HEK293 (cell line): ENCODE measurements at regions not wholly inside any gene's neighbourhood (a gene's known extent, or its start where the extent isn't known, plus 50 kb on each side); places are given as distances from the start of the nearest gene placed in this dataset.

ENCODE experiments used
- CTCF ChIA-PET: fragments of 350-600 bp; formaldehyde crosslinking; extraction: SDS; loops from one replicate; lab custom pipeline; 2021; ENCODE audit warnings: antibody characterized with exemption; lab: Yijun Ruan, JAX
- POLR2A ChIA-PET: fragments of 300-600 bp; formaldehyde crosslinking; extraction: SDS; loops from one replicate; lab custom pipeline; 2020; ENCODE audit warnings: antibody characterized with exemption, inconsistent platforms; lab: Yijun Ruan, JAX
- H3K27ac ChIP-seq: fragments of 200-500 bp; sonication (Bioruptor generic); 2 replicates; pipeline ENCODE4 v1.5.1; 2014; ENCODE audit warnings: low read depth, low read length, control low read depth, inconsistent platforms; ENCODE audit errors: extremely low read depth
- H3K36me3 ChIP-seq, 2 experiments: fragments of 200-500 bp in 1 of 2; sonication (Bioruptor generic) in 1 of 2; 1 replicate in 1 of 2; 2 replicates in 1 of 2; pipeline ENCODE4 v1.5.1; 2014 to 2017; ENCODE audit warnings: inconsistent platforms in 2 of 2, low read length in 2 of 2; ENCODE audit not compliant: control insufficient read depth in 2 of 2, insufficient read depth in 1 of 2
- H3K4me1 ChIP-seq: fragments of 200-500 bp; sonication (Bioruptor generic); 2 replicates; pipeline ENCODE4 v1.5.1; 2014; ENCODE audit warnings: mild to moderate bottlenecking, low read length, inconsistent platforms; ENCODE audit not compliant: control insufficient read depth, insufficient read depth
- H3K4me3 ChIP-seq: 2 replicates; pipeline ENCODE4 v1.5.1; 2011; ENCODE audit warnings: low read depth, mild to moderate bottlenecking, control low read depth, low read length, moderate library complexity
- H3K9me3 ChIP-seq: fragments of 200-500 bp; sonication (Bioruptor generic); 2 replicates; pipeline ENCODE4 v1.5.1; 2014; ENCODE audit warnings: low read depth, low read length, inconsistent platforms; ENCODE audit not compliant: control insufficient read depth, insufficient read depth
- GFI1B ChIP-seq: fragments of 450-650 bp; formaldehyde crosslinking; IDR thresholded peaks from 2 replicates; pipeline ENCODE4 v1.5.1; 2016; ENCODE audit warnings: missing biosample characterization, missing genetic modification characterization
- GLI4 ChIP-seq: fragments of 450-650 bp; formaldehyde crosslinking; IDR thresholded peaks from 2 replicates; pipeline ENCODE4 v1.5.1; 2016; ENCODE audit warnings: missing biosample characterization, missing genetic modification characterization
- GLIS1 ChIP-seq: fragments of 450-650 bp; formaldehyde crosslinking; IDR thresholded peaks from 2 replicates; pipeline ENCODE4 v1.5.1; 2016; ENCODE audit warnings: missing biosample characterization, missing genetic modification characterization
- IKZF3 ChIP-seq: fragments of 450-650 bp; IDR thresholded peaks from 2 replicates; pipeline ENCODE4 v1.5.0; 2018; ENCODE audit warnings: missing biosample characterization, mild to moderate bottlenecking, missing genetic modification characterization, moderate library complexity
- SP2 ChIP-seq: fragments of 450-650 bp; formaldehyde crosslinking; IDR thresholded peaks from 2 replicates; pipeline ENCODE4 v1.5.1; 2016; ENCODE audit warnings: missing biosample characterization, missing genetic modification characterization
- TCF7L2 ChIP-seq: IDR thresholded peaks from 2 replicates; pipeline ENCODE4 v1.6.1; 2011; ENCODE audit warnings: low read depth, mild to moderate bottlenecking, inconsistent platforms, low read length, moderate library complexity, borderline replicate concordance
- ZBTB6 ChIP-seq: fragments of 450-650 bp; formaldehyde crosslinking; IDR thresholded peaks from 2 replicates; pipeline ENCODE4 v1.5.1; 2017; ENCODE audit warnings: missing biosample characterization, missing genetic modification characterization
- ZFP3 ChIP-seq: fragments of 450-650 bp; formaldehyde crosslinking; IDR thresholded peaks from 2 replicates; pipeline ENCODE4 v1.5.1; 2016; ENCODE audit warnings: low read depth, missing biosample characterization, missing genetic modification characterization
- ZFP69B ChIP-seq: fragments of 450-650 bp; formaldehyde crosslinking; IDR thresholded peaks from 2 replicates; pipeline ENCODE4 v1.5.1; 2016; ENCODE audit warnings: missing biosample characterization, missing genetic modification characterization
- ZNF148 ChIP-seq: fragments of 450-650 bp; formaldehyde crosslinking; IDR thresholded peaks from 2 replicates; pipeline ENCODE4 v1.5.0; 2017; ENCODE audit warnings: missing biosample characterization, missing genetic modification characterization, borderline replicate concordance
- ZNF175 ChIP-seq: fragments of 450-650 bp; formaldehyde crosslinking; IDR thresholded peaks from 2 replicates; pipeline ENCODE4 v1.5.1; 2016; ENCODE audit warnings: missing biosample characterization, missing genetic modification characterization
- ZNF18 ChIP-seq: fragments of 450-650 bp; formaldehyde crosslinking; IDR thresholded peaks from 2 replicates; pipeline ENCODE4 v1.5.1; 2016; ENCODE audit warnings: missing biosample characterization, missing genetic modification characterization
- ZNF184 ChIP-seq: fragments of 450-650 bp; IDR thresholded peaks from 2 replicates; pipeline ENCODE4 v1.5.1; 2018; ENCODE audit warnings: missing biosample characterization, mild to moderate bottlenecking, missing genetic modification characterization
- ZNF23 ChIP-seq: fragments of 450-650 bp; formaldehyde crosslinking; IDR thresholded peaks from 2 replicates; pipeline ENCODE4 v1.5.1; 2016; ENCODE audit warnings: missing biosample characterization, missing genetic modification characterization, borderline replicate concordance
- ZNF48 ChIP-seq: fragments of 450-650 bp; formaldehyde crosslinking; IDR thresholded peaks from 2 replicates; pipeline ENCODE4 v1.5.1; 2016; ENCODE audit warnings: missing biosample characterization, missing genetic modification characterization
- ZNF514 ChIP-seq: fragments of 450-650 bp; formaldehyde crosslinking; IDR thresholded peaks from 2 replicates; pipeline ENCODE4 v1.5.1; 2016; ENCODE audit warnings: missing biosample characterization, missing genetic modification characterization
- ZNF521 ChIP-seq: fragments of 450-650 bp; formaldehyde crosslinking; IDR thresholded peaks from 2 replicates; pipeline ENCODE4 v1.5.1; 2017; ENCODE audit warnings: missing biosample characterization, mild to moderate bottlenecking, missing genetic modification characterization
- ZNF585B ChIP-seq: fragments of 450-650 bp; formaldehyde crosslinking; IDR thresholded peaks from 2 replicates; pipeline ENCODE4 v1.5.1; 2016; ENCODE audit warnings: missing biosample characterization, missing genetic modification characterization
- ZNF596 ChIP-seq: fragments of 450-650 bp; IDR thresholded peaks from 2 replicates; pipeline ENCODE4 v1.5.0; 2018; ENCODE audit warnings: missing biosample characterization, mild to moderate bottlenecking, missing genetic modification characterization, moderate library complexity
- ZNF626 ChIP-seq: fragments of 450-650 bp; sonication (Bioruptor Pico); formaldehyde crosslinking; IDR thresholded peaks from 2 replicates; pipeline ENCODE4 v1.5.1; 2018; ENCODE audit warnings: missing biosample characterization, missing genetic modification characterization, inconsistent platforms
- ZNF629 ChIP-seq: fragments of 450-650 bp; formaldehyde crosslinking; IDR thresholded peaks from 2 replicates; pipeline ENCODE4 v1.5.1; 2017; ENCODE audit warnings: missing biosample characterization, missing genetic modification characterization
- ZNF664 ChIP-seq: fragments of 450-650 bp; formaldehyde crosslinking; IDR thresholded peaks from 2 replicates; pipeline ENCODE4 v1.5.1; 2016; ENCODE audit warnings: missing biosample characterization, missing genetic modification characterization
- ZNF670 ChIP-seq: fragments of 450-650 bp; formaldehyde crosslinking; IDR thresholded peaks from 2 replicates; pipeline ENCODE4 v1.5.1; 2016; ENCODE audit warnings: missing biosample characterization, missing genetic modification characterization, low read depth
- ZNF785 ChIP-seq: fragments of 450-650 bp; formaldehyde crosslinking; IDR thresholded peaks from 2 replicates; pipeline ENCODE4 v1.5.1; 2016; ENCODE audit warnings: missing biosample characterization, missing genetic modification characterization
- ZNF830 ChIP-seq: fragments of 450-650 bp; IDR thresholded peaks from 2 replicates; pipeline ENCODE4 v1.5.0; 2018; ENCODE audit warnings: missing biosample characterization, missing genetic modification characterization, low read depth, mild to moderate bottlenecking, moderate library complexity
- TF ChIP-seq, protein P1 (sequence below): fragments of 450-650 bp; formaldehyde crosslinking; IDR thresholded peaks from 2 replicates; pipeline ENCODE4 v1.5.1; 2016; ENCODE audit warnings: missing biosample characterization, missing genetic modification characterization
- TF ChIP-seq, protein P2 (sequence below): fragments of 450-650 bp; formaldehyde crosslinking; IDR thresholded peaks from 2 replicates; pipeline ENCODE4 v1.5.1; 2016; ENCODE audit warnings: missing biosample characterization, missing genetic modification characterization, low read depth

- TF ChIP-seq ZNF148 (tag by site-specific recombination) (no peak), ZNF830 (tag by site-specific recombination) (no peak), ZNF521 (tag by site-specific recombination) (no peak), GLI4 (no peak), ZNF670 (no peak), ZNF664 (no peak), ZNF48 (no peak), GLIS1 (tag by site-specific recombination) (no peak), ZNF23 (tag by site-specific recombination) (no peak), ZNF18 (tag by site-specific recombination) (no peak), ZNF184 (tag by site-specific recombination) (no peak), ZFP69B (tag by site-specific recombination) (no peak), ZNF596 (tag by site-specific recombination) (no peak), ZNF175 (tag by site-specific recombination) (no peak)
- ChIA-PET CTCF (no interaction called here), POLR2A (no interaction called here)
- Histone ChIP-seq H3K9me3 (no peaks in the 10 kb centered on the region), H3K4me3 (no peak overlapping the region), H3K27ac (no peak overlapping the region), H3K36me3 (no peaks in the 10 kb centered on the region), H3K4me1 (no peaks in the 10 kb centered on the region)
Measured at GRCh38 chr5:91712718-91713117, 329.6 kb upstream of the ARRDC3 start.

DNA sequence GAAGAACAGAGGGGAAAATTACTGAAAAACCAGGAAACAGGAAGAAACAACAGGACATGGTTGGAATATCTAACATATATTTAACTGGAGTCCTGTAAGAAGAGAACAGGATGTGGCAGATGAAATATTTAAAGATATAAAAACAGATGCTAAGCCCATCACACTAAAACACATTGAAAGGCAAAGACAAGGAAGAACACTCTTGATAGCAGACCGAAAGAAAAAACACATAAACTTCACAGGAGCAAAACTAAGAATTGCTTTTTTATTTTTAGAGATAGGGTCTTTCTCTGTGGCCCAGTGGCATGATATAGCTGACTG is 324.4 kb upstream of the ARRDC3 start:
- H3K4me3 ChIP-seq: no peak overlapping the region
- H3K36me3 ChIP-seq: no peaks in the 10 kb centered on the region
- no peak for TF ChIP-seq SP2 (tag by site-specific recombination)
- no peak for TF ChIP-seq ZNF629 (tag by site-specific recombination)
- no peak for TF ChIP-seq ZNF514 (tag by site-specific recombination)
- TF ChIP-seq ZNF785 (tag by site-specific recombination): no peak
- TF ChIP-seq, protein P1, sequence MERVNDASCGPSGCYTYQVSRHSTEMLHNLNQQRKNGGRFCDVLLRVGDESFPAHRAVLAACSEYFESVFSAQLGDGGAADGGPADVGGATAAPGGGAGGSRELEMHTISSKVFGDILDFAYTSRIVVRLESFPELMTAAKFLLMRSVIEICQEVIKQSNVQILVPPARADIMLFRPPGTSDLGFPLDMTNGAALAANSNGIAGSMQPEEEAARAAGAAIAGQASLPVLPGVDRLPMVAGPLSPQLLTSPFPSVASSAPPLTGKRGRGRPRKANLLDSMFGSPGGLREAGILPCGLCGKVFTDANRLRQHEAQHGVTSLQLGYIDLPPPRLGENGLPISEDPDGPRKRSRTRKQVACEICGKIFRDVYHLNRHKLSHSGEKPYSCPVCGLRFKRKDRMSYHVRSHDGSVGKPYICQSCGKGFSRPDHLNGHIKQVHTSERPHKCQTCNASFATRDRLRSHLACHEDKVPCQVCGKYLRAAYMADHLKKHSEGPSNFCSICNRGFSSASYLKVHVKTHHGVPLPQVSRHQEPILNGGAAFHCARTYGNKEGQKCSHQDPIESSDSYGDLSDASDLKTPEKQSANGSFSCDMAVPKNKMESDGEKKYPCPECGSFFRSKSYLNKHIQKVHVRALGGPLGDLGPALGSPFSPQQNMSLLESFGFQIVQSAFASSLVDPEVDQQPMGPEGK (tag by site-specific recombination): no peak
- TF ChIP-seq, protein P2, sequence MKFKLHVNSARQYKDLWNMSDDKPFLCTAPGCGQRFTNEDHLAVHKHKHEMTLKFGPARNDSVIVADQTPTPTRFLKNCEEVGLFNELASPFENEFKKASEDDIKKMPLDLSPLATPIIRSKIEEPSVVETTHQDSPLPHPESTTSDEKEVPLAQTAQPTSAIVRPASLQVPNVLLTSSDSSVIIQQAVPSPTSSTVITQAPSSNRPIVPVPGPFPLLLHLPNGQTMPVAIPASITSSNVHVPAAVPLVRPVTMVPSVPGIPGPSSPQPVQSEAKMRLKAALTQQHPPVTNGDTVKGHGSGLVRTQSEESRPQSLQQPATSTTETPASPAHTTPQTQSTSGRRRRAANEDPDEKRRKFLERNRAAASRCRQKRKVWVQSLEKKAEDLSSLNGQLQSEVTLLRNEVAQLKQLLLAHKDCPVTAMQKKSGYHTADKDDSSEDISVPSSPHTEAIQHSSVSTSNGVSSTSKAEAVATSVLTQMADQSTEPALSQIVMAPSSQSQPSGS (tag by site-specific recombination): no peak
- no peak for TF ChIP-seq TCF7L2
- no peak for TF ChIP-seq IKZF3 (tag by site-specific recombination)
- TF ChIP-seq ZBTB6 (tag by site-specific recombination): no peak
- TF ChIP-seq ZNF18 (tag by site-specific recombination): no peak
- no peak for TF ChIP-seq ZNF585B
- TF ChIP-seq ZFP3: no peak
- TF ChIP-seq ZNF626 (tag by site-specific recombination): no peak
- no peak for TF ChIP-seq GFI1B (tag by site-specific recombination)
- H3K9me3 ChIP-seq: no peaks in the 10 kb centered on the region
- ChIA-PET POLR2A (no interaction called here), CTCF (interaction anchor here (0.7 kb wide), 1 partner anchor 221 kb away, joined by 3 read pairs; no protein-coding TSS in a partner anchor)
- no peaks in the 10 kb centered on the region for H3K4me1 ChIP-seq
- H3K27ac ChIP-seq: no peak overlapping the region
